CD4-positive, alpha-beta T cell (primary cell): ENCODE measurements at regions not wholly inside any gene's neighbourhood (a gene's known extent, or its start where the extent isn't known, plus 50 kb on each side); places are given as distances from the start of the nearest gene placed in this dataset.

ENCODE experiments used
- ATAC-seq: fragments of 200-7000 bp; cut with Tn5 transposase; one replicate; pipeline ENCODE4 v1.10.0; 2022; ENCODE audit warnings: mild to moderate bottlenecking; ENCODE audit not compliant: poor library complexity
- CTCF ChIA-PET: fragments of 350-600 bp; sonication (Branson Sonifier 250); formaldehyde crosslinking; loops from one replicate; lab custom pipeline; 2021; ENCODE audit warnings: antibody characterized with exemption, inconsistent platforms; lab: Charles Lee
- POLR2A ChIA-PET: fragments of 350-600 bp; sonication (Branson Sonifier 250); formaldehyde crosslinking; loops from one replicate; lab custom pipeline; 2021; ENCODE audit warnings: antibody characterized with exemption, inconsistent platforms; lab: Charles Lee
- DNase-seq, 14 experiments: peaks; one replicate each; pipeline ENCODE4 v3.0.0-alpha.2; 2013 to 2020; ENCODE audit warnings: mixed read lengths in 2 of 14
- H3K27ac ChIP-seq, 2 donors: one replicate each; pipeline versions ENCODE4 v1.5.1 to v1.7.0; 2013; ENCODE audit warnings: low read length in 2 of 2, low read depth in 1 of 2, mild to moderate bottlenecking in 1 of 2
- H3K27me3 ChIP-seq, 2 experiments: 1 replicate in 1 of 2; 2 replicates in 1 of 2; pipeline versions ENCODE4 v1.6.1 to v1.7.0; 2013; ENCODE audit warnings: low read length in 2 of 2, control low read depth in 1 of 2, mild to moderate bottlenecking in 1 of 2, moderate library complexity in 1 of 2; ENCODE audit not compliant: insufficient read depth in 2 of 2, control insufficient read depth in 1 of 2
- H3K36me3 ChIP-seq: one replicate; pipeline ENCODE4 v1.6.1; 2013; ENCODE audit warnings: low read length, control low read depth; ENCODE audit not compliant: insufficient read depth
- H3K4me1 ChIP-seq: one replicate; pipeline ENCODE4 v1.6.1; 2013; ENCODE audit warnings: low read length, control low read depth; ENCODE audit not compliant: insufficient read depth
- H3K4me3 ChIP-seq: one replicate; pipeline ENCODE4 v1.5.1; 2013; ENCODE audit warnings: mild to moderate bottlenecking, low read length, moderate library complexity
- H3K9me3 ChIP-seq, 2 experiments: 1 replicate in 1 of 2; 2 replicates in 1 of 2; pipeline versions ENCODE4 v1.6.1 to v1.7.0; 2013; ENCODE audit warnings: low read length in 2 of 2, mild to moderate bottlenecking in 2 of 2, control low read depth in 1 of 2, moderate library complexity in 1 of 2; ENCODE audit not compliant: control insufficient read depth in 1 of 2, insufficient read depth in 1 of 2
- H3K27ac Mint-ChIP-seq: one replicate; pipeline ENCODE4 v1.8.0; 2020; ENCODE audit warnings: mixed read lengths
- H3K27me3 Mint-ChIP-seq: one replicate; pipeline ENCODE4 v1.8.0; 2021; ENCODE audit warnings: mixed read lengths
- H3K36me3 Mint-ChIP-seq: one replicate; pipeline ENCODE4 v1.8.0; 2021; ENCODE audit warnings: low read depth, mixed read lengths
- H3K4me1 Mint-ChIP-seq: one replicate; pipeline ENCODE4 v1.8.0; 2021; ENCODE audit warnings: low read depth, mixed read lengths
- H3K4me3 Mint-ChIP-seq: one replicate; pipeline ENCODE4 v1.8.0; 2020; ENCODE audit warnings: mild to moderate bottlenecking, mixed read lengths
- H3K9me3 Mint-ChIP-seq: one replicate; pipeline ENCODE4 v1.8.0; 2020; ENCODE audit warnings: mixed read lengths
- CTCF ChIP-seq: fragments of 200-600 bp; IDR thresholded peaks from one replicate; pipeline ENCODE4 v1.8.0; 2022; ENCODE audit warnings: antibody characterized with exemption, mild to moderate bottlenecking
- intact Hi-C, 2 experiments: fragments of 100-400 bp; cut with DNase I in 1 of 2; cut with micrococcal nuclease in 1 of 2; formaldehyde crosslinking; loops; one replicate each; pipeline versions ENCODE4 v1.15.1 to v1.9.0; 2023 to 2025; cut with DNase I, micrococcal nuclease

GRCh38 chr2:193520709-193521458 is 1326.2 kb upstream of the TMEFF2 start:
- no peaks in the 10 kb centered on the region for H3K36me3 ChIP-seq
- no peaks in the 10 kb centered on the region for H3K27me3 ChIP-seq
- intact Hi-C loops = no loop called here
- H3K4me3 Mint-ChIP-seq = no peak overlapping the region
- H3K27me3 Mint-ChIP-seq = no peaks in the 10 kb centered on the region
- no peaks in the 10 kb centered on the region for H3K9me3 ChIP-seq
- no peaks in the 10 kb centered on the region for H3K4me1 Mint-ChIP-seq
- H3K4me3 ChIP-seq = no peak overlapping the region
- CTCF ChIA-PET = no interaction called here
- H3K9me3 Mint-ChIP-seq = no peaks in the 10 kb centered on the region
- no peak for TF ChIP-seq CTCF
- ATAC-seq = no peak
- H3K27ac ChIP-seq = no peak overlapping the region
- no peak overlapping the region for H3K27ac Mint-ChIP-seq
- DNase-seq = no peak
- no peaks in the 10 kb centered on the region for H3K36me3 Mint-ChIP-seq
- no peaks in the 10 kb centered on the region for H3K4me1 ChIP-seq
- POLR2A ChIA-PET = no interaction called here

- Mint-ChIP-seq H3K9me3 (peaks cover 3% of the 10 kb centered on the region), H3K36me3 (no peaks in the 10 kb centered on the region), H3K27ac (no peak overlapping the region), H3K27me3 (no peaks in the 10 kb centered on the region), H3K4me3 (no peak overlapping the region), H3K4me1 (no peaks in the 10 kb centered on the region)
- ATAC-seq (no peak), DNase-seq (no peak)
- Histone ChIP-seq H3K27ac (no peak overlapping the region), H3K27me3 (no peaks in the 10 kb centered on the region), H3K4me3 (no peak overlapping the region), H3K9me3 (no peaks in the 10 kb centered on the region), H3K4me1 (no peaks in the 10 kb centered on the region), H3K36me3 (no peaks in the 10 kb centered on the region)
- no peak for TF ChIP-seq CTCF
- ChIA-PET POLR2A (no interaction called here), CTCF (no interaction called here)
- intact Hi-C loops = no loop called here
Measured at GRCh38 chr2:193518041-193518817, 1323.5 kb upstream of the TMEFF2 start.

GRCh38 chr2:193517615-193518014 is 1322.9 kb upstream of the TMEFF2 start:
- Histone ChIP-seq H3K36me3 (no peaks in the 10 kb centered on the region), H3K9me3 (no peaks in the 10 kb centered on the region), H3K27ac (no peak overlapping the region), H3K27me3 (no peaks in the 10 kb centered on the region), H3K4me3 (no peak overlapping the region), H3K4me1 (no peaks in the 10 kb centered on the region)
- no peak for TF ChIP-seq CTCF
- Mint-ChIP-seq H3K36me3 (no peaks in the 10 kb centered on the region), H3K27me3 (no peaks in the 10 kb centered on the region), H3K9me3 (peaks cover 3% of the 10 kb centered on the region), H3K27ac (no peak overlapping the region), H3K4me1 (no peaks in the 10 kb centered on the region), H3K4me3 (no peak overlapping the region)
- intact Hi-C loops = no loop called here
- DNase-seq = no peak
- no peak for ATAC-seq
- POLR2A ChIA-PET = no interaction called here
- CTCF ChIA-PET = no interaction called here
